ENCODE measurements at regions not wholly inside any gene's neighbourhood (a gene's known extent, or its start where the extent isn't known, plus 50 kb on each side); places are given as distances from the start of the nearest gene placed in this dataset.

- TF ChIP-seq CTCF (IDR thresholded peaks at IDR 0.05; ENCODE audit: low read depth, low read length) (no peak), EZH2phosphoT487 (IDR thresholded peaks at IDR 0.05; ENCODE audit: low read depth) (no peak)
Measured at GRCh38 chr13:76668716-76669115, 217.5 kb downstream of the KCTD12 start.
